K562 (cell line): ENCODE measurements at regions not wholly inside any gene's neighbourhood (a gene's known extent, or its start where the extent isn't known, plus 50 kb on each side); places are given as distances from the start of the nearest gene placed in this dataset.

ENCODE experiments used
- ATAC-seq: fragments of 200-7000 bp; cut with Tn5 transposase; 3 replicates; pipeline ENCODE4 v1.9.1; 2020; ENCODE audit warnings: moderate library complexity
- BruUV-seq: library from RNA; stranded (reverse); fragments of 400-500 nt; replicated peaks from 2 replicates; lab custom pipeline; 2021; lab: Mats Ljungman, UMichigan
- CTCF ChIA-PET: fragments of 300-600 bp; formaldehyde crosslinking; extraction: SDS; loops from one replicate; lab custom pipeline; 2021; ENCODE audit warnings: low intra/inter-chr PET ratio; lab: Yijun Ruan, JAX
- POLR2A ChIA-PET: fragments of 300-600, 350-650 bp; sonication (Branson Sonifier 250); formaldehyde crosslinking; extraction: SDS; loops from one replicate; lab custom pipeline; 2021; ENCODE audit warnings: antibody characterized with exemption, inconsistent platforms; lab: Yijun Ruan, JAX
- DNase-seq, 4 experiments: peaks; one replicate each; pipeline versions ENCODE4 v3.0.0 to v3.0.0-alpha.2; 2011 to 2018; ENCODE audit warnings: low spot score in 3 of 4, mixed read lengths in 3 of 4; ENCODE audit errors: extremely low read depth in 1 of 4
- FAIRE-seq: peaks from 2 replicates; lab custom pipeline; 2011; peaks lifted over from hg19 to GRCh38; lab: Jason Lieb, UNC
- H2AFZ ChIP-seq: 2 replicates; pipeline ENCODE4 v1.6.0; 2011; ENCODE audit warnings: low read depth, low read length, control low read depth, inconsistent platforms
- H3K27ac ChIP-seq: fragments of 200-600 bp; 3 replicates; pipeline ENCODE4 v1.8.0; 2011; ENCODE audit warnings: low read depth, mild to moderate bottlenecking, control low read depth, inconsistent platforms, low read length, moderate library complexity, mixed read lengths; ENCODE audit errors: extremely low read depth
- H3K27me3 ChIP-seq, 2 experiments: fragments of 300-600 bp in 1 of 2; 2 replicates in 1 of 2; 3 replicates in 1 of 2; pipeline versions ENCODE4 v1.6.0 to v1.8.0; 2011; ENCODE audit warnings: inconsistent platforms in 2 of 2, low read length in 2 of 2, mild to moderate bottlenecking in 1 of 2, mixed read lengths in 1 of 2, moderate library complexity in 1 of 2; ENCODE audit not compliant: control insufficient read depth in 2 of 2, insufficient read depth in 2 of 2
- H3K36me3 ChIP-seq: fragments of 300-600 bp; 3 replicates; pipeline ENCODE4 v1.8.0; 2011; ENCODE audit warnings: mild to moderate bottlenecking, low read length, inconsistent platforms; ENCODE audit not compliant: control insufficient read depth, insufficient read depth
- H3K4me1 ChIP-seq, 2 experiments: fragments of 200-600 bp in 1 of 2; replicated peaks in 1 of 2; 2 replicates in 1 of 2; 3 replicates in 1 of 2; pipeline versions ENCODE4 v1.5.1 to v1.8.0; 2011; ENCODE audit warnings: inconsistent platforms in 2 of 2, low read length in 2 of 2, mild to moderate bottlenecking in 1 of 2, mixed read lengths in 1 of 2, moderate library complexity in 1 of 2; ENCODE audit not compliant: control insufficient read depth in 2 of 2, insufficient read depth in 2 of 2
- H3K4me2 ChIP-seq: 2 replicates; pipeline ENCODE4 v1.6.1; 2011; ENCODE audit warnings: low read length, control low read depth, inconsistent platforms, mixed read lengths; ENCODE audit not compliant: insufficient read depth
- H3K4me3 ChIP-seq: fragments of 200-600 bp; sonication (generic), shearing (Covaris generic); 2 replicates; pipeline ENCODE4 v1.5.1; 2016; ENCODE audit warnings: control low read depth, inconsistent platforms
- H3K79me2 ChIP-seq: fragments of 200-600 bp; 3 replicates; pipeline ENCODE4 v1.8.0; 2011; ENCODE audit warnings: low read length, inconsistent platforms; ENCODE audit not compliant: control insufficient read depth, insufficient read depth
- H3K9ac ChIP-seq, 2 experiments: 2 replicates each; pipeline versions ENCODE4 v1.6.0 to v1.6.1; 2011; ENCODE audit warnings: low read depth in 2 of 2, low read length in 2 of 2, control low read depth in 1 of 2, inconsistent platforms in 1 of 2, mild to moderate bottlenecking in 1 of 2, mixed read lengths in 1 of 2; ENCODE audit not compliant: insufficient read depth in 1 of 2
- H3K9me1 ChIP-seq: one replicate; pipeline ENCODE4 v1.6.0; 2011; ENCODE audit warnings: inconsistent platforms, mild to moderate bottlenecking, low read length, moderate library complexity; ENCODE audit not compliant: control insufficient read depth, insufficient read depth
- H3K9me3 ChIP-seq: replicated peaks from 2 replicates; pipeline ENCODE4 v1.5.1; 2011; ENCODE audit warnings: low read depth, low read length, inconsistent platforms; ENCODE audit not compliant: control insufficient read depth, insufficient read depth
- H4K20me1 ChIP-seq: replicated peaks from 2 replicates; pipeline ENCODE4 v1.6.1; 2011; ENCODE audit warnings: low read length, inconsistent platforms, mixed read lengths; ENCODE audit not compliant: control insufficient read depth, insufficient read depth
- ATF4 ChIP-seq: fragments of 450-650 bp; formaldehyde crosslinking; IDR thresholded peaks from 2 replicates; pipeline ENCODE4 v1.4.0; 2022; ENCODE audit warnings: mild to moderate bottlenecking, moderate library complexity
- BRF1 ChIP-seq: IDR thresholded peaks from 3 replicates; pipeline ENCODE4 v1.6.1; 2011; ENCODE audit warnings: borderline replicate concordance, mild to moderate bottlenecking; ENCODE audit not compliant: insufficient read length; ENCODE audit errors: extremely low read depth
- DDX20 ChIP-seq: fragments of 450-650 bp; IDR thresholded peaks from 2 replicates; pipeline ENCODE4 v1.6.1; 2016; ENCODE audit warnings: missing genetic modification characterization, low read depth, mild to moderate bottlenecking, missing compliant biosample characterization, moderate library complexity
- NCOA6 ChIP-seq: fragments of 450-650 bp; IDR thresholded peaks from 2 replicates; pipeline ENCODE4 v1.6.1; 2017; ENCODE audit warnings: mild to moderate bottlenecking
- NCOR1 ChIP-seq: fragments of 450-650 bp; IDR thresholded peaks from 2 replicates; pipeline ENCODE4 v1.6.1; 2016; ENCODE audit warnings: mild to moderate bottlenecking, moderate library complexity
- NR2C1 ChIP-seq, 2 experiments: fragments of 450-650 bp; IDR thresholded peaks; 2 replicates each; pipeline ENCODE4 v1.6.1; 2017; ENCODE audit warnings: mild to moderate bottlenecking in 2 of 2, antibody characterized with exemption in 1 of 2, inconsistent platforms in 1 of 2, missing compliant biosample characterization in 1 of 2, missing genetic modification characterization in 1 of 2
- PRPF4 ChIP-seq: fragments of 200-400 bp; formaldehyde crosslinking; IDR thresholded peaks from one replicate; pipeline ENCODE4 v1.6.1; 2017; ENCODE audit warnings: low read length, low read depth, mild to moderate bottlenecking; ENCODE audit not compliant: insufficient read depth, poor library complexity, severe bottlenecking
- RAD51 ChIP-seq: fragments of 450-650 bp; IDR thresholded peaks from 2 replicates; pipeline ENCODE4 v1.7.1; 2016; ENCODE audit warnings: low read depth, mild to moderate bottlenecking, borderline replicate concordance
- SRSF9 ChIP-seq: fragments of 200-400 bp; formaldehyde crosslinking; IDR thresholded peaks from 2 replicates; pipeline ENCODE4 v1.6.1; 2017; ENCODE audit warnings: low read depth, low read length, borderline replicate concordance
- ZBTB49 ChIP-seq: sonication (generic); formaldehyde crosslinking; IDR thresholded peaks from 2 replicates; pipeline ENCODE4 v1.8.0; 2022; ENCODE audit warnings: missing genetic modification reagents, mild to moderate bottlenecking, borderline replicate concordance
- ZBTB8A ChIP-seq: fragments of 450-650 bp; IDR thresholded peaks from 2 replicates; pipeline ENCODE4 v1.6.1; 2018; ENCODE audit warnings: mild to moderate bottlenecking, moderate library complexity; ENCODE audit not compliant: partially characterized antibody
- ZFP1 ChIP-seq: fragments of 450-650 bp; formaldehyde crosslinking; IDR thresholded peaks from 2 replicates; pipeline ENCODE4 v1.4.0; 2020; ENCODE audit warnings: mild to moderate bottlenecking, mixed read lengths
- ZNF785 ChIP-seq: fragments of 250-450 bp; sonication (Bioruptor Pico); IDR thresholded peaks from 2 replicates; pipeline ENCODE4 v1.4.0; 2020; ENCODE audit warnings: mild to moderate bottlenecking
- WGBS: fragments of 100-300 bp; shearing (Covaris generic); methylation state at CpG from one replicate; pipeline ENCODE4 v1.1.6; 2016; ENCODE audit warnings: low coverage, mixed read lengths; ENCODE audit not compliant: insufficient coverage; ENCODE audit errors: missing lambda C conversion rate; 5-methylcytosine and 5-hydroxymethylcytosine counted together
- in situ Hi-C: fragments of 300-500 bp; cut with MboI; formaldehyde crosslinking; loops from 4 replicates; pipeline ENCODE4 v1.15.0; 2018; ENCODE audit warnings: inconsistent platforms, mixed read lengths
- intact Hi-C: fragments of 100-400 bp; cut with micrococcal nuclease; formaldehyde crosslinking; loops from 2 replicates; pipeline ENCODE4 v1.14.2; 2022

GRCh38 chr4:134144337-134144736, 57.3 kb downstream of the PABPC4L start (continued):
- no peak for TF ChIP-seq ZFP1 (CRISPR knock-in tag)

GRCh38 chr4:134141728-134142127, 59.9 kb downstream of the PABPC4L start:
- intact Hi-C loops = no loop called here
- FAIRE-seq = no peak
- POLR2A ChIA-PET = no interaction called here

More at GRCh38 chr4:134141728-134142127, 59.9 kb downstream of the PABPC4L start:
- no peak overlapping the region for H2AFZ ChIP-seq
- no peak for ATAC-seq
- H3K36me3 ChIP-seq = no peaks in the 10 kb centered on the region
- DNase-seq = no peak
- no peaks in the 10 kb centered on the region for H3K79me2 ChIP-seq
- CTCF ChIA-PET = no interaction called here
- TF ChIP-seq ZNF785 (CRISPR knock-in tag) (no peak), PRPF4 (no peak), NCOR1 (no peak), RAD51 (no peak), ATF4 (CRISPR knock-in tag) (no peak), ZBTB49 (no peak), NR2C1 (IDR thresholded peaks at IDR 0.05) (no peak), NR2C1 (tag; IDR thresholded peaks at IDR 0.05) (no peak), ZBTB8A (no peak), BRF1 (no peak), DDX20 (tag) (no peak), NCOA6 (no peak), SRSF9 (no peak)
- no peak overlapping the region for H3K4me3 ChIP-seq
- in situ Hi-C loops = no loop called here
- no TSS peak for BruUV-seq
- H3K27ac ChIP-seq = no peak overlapping the region
- 0 out of 2 replicates have a peak, but pooled peaks cover 2% of the 10 kb centered on the region for H3K9me3 ChIP-seq
- no peak overlapping the region for H3K4me2 ChIP-seq
- no peaks in the 10 kb centered on the region for H3K9me1 ChIP-seq
- H4K20me1 ChIP-seq = no peaks in the 10 kb centered on the region
- no peak overlapping the region for H3K9ac ChIP-seq
- WGBS = 23% methylated on average over 2 of the region's 2 CpGs
- H3K4me1 ChIP-seq = no peaks in the 10 kb centered on the region
- H3K27me3 ChIP-seq = no peaks in the 10 kb centered on the region
